ENCODE measurements at regions not wholly inside any gene's neighbourhood (a gene's known extent, or its start where the extent isn't known, plus 50 kb on each side); places are given as distances from the start of the nearest gene placed in this dataset.

DNA sequence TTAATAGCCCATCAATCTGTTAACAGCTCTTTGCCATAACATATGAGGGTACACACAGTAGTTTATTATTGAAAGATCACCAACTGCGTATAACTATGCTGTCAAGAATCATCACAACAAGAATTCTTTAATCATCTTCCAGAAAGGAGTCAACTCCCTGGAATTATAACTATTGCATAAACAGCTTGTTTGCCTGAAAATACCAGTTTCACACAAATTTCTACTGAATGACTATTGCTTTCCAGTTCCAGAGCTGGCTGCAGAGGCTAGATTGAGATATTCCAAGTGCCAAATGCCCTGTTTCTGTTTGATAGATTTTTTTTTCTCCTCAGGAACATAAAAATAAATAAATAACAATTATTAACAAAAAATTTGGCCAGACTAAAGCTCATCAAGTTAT is 444.7 kb downstream of the TLE1 start:
- TF ChIP-seq, protein P1, sequence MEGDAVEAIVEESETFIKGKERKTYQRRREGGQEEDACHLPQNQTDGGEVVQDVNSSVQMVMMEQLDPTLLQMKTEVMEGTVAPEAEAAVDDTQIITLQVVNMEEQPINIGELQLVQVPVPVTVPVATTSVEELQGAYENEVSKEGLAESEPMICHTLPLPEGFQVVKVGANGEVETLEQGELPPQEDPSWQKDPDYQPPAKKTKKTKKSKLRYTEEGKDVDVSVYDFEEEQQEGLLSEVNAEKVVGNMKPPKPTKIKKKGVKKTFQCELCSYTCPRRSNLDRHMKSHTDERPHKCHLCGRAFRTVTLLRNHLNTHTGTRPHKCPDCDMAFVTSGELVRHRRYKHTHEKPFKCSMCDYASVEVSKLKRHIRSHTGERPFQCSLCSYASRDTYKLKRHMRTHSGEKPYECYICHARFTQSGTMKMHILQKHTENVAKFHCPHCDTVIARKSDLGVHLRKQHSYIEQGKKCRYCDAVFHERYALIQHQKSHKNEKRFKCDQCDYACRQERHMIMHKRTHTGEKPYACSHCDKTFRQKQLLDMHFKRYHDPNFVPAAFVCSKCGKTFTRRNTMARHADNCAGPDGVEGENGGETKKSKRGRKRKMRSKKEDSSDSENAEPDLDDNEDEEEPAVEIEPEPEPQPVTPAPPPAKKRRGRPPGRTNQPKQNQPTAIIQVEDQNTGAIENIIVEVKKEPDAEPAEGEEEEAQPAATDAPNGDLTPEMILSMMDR (IDR thresholded peaks at IDR 0.05; ENCODE audit: borderline replicate concordance, control extremely low read depth, extremely low read depth, insufficient read depth, missing control alignments), result no peak
- no peak for DNase-seq (ENCODE audit: low spot score)
- in situ Hi-C loops (cut with MboI; ENCODE audit: low sequenced_read_pairs, unreplicated experiment), result no loop called here

DNA sequence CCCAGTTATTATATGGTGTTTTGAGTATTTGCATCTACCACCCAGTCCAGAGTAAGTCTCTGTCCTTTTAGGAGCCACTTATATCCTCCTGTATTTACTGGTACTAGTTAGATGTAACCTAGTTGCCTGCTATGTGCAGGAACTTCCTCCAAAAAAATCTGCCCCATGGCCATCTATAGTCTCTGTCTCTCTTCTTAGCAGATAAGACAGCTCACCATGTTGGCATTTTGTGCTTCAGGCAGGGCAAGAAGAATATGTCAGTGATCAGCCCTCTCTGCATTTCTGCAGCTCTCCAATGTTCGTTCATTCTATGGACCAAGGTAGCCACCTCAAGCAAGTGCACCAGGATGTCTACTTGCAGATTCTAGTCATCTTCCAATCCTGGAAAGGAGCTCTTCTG is 446.5 kb downstream of the TLE1 start:
- TF ChIP-seq, protein P1 (IDR thresholded peaks at IDR 0.05; ENCODE audit: borderline replicate concordance, control extremely low read depth, extremely low read depth, insufficient read depth, missing control alignments), result no peak
- in situ Hi-C loops (cut with MboI; ENCODE audit: low sequenced_read_pairs, unreplicated experiment), result no loop called here
- DNase-seq (ENCODE audit: low spot score), result no peak

DNA sequence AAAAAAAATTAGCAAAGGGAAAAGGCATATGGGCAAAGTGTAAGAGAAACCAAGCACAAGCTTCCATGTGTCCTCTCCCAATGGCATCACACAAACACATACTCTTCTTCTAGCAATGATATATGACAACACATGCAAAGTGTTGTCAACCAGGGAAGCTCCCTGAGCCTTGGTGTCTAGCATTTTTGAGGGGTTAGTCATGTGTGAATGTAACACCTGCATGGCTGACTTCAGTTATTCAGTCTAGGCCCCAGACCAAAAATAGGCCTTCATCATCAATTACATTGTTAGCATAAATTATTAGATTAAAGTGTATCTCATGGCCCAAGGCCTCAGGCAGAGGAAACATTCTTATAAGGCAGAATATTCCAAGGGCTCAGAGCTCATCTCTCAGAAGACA is 450.0 kb downstream of the TLE1 start:
- in situ Hi-C loops (cut with MboI; ENCODE audit: low sequenced_read_pairs, unreplicated experiment), result no loop called here
- no peak for DNase-seq (ENCODE audit: low spot score)
- TF ChIP-seq, protein P1 (IDR thresholded peaks at IDR 0.05; ENCODE audit: borderline replicate concordance, control extremely low read depth, extremely low read depth, insufficient read depth, missing control alignments), result no peak

DNA sequence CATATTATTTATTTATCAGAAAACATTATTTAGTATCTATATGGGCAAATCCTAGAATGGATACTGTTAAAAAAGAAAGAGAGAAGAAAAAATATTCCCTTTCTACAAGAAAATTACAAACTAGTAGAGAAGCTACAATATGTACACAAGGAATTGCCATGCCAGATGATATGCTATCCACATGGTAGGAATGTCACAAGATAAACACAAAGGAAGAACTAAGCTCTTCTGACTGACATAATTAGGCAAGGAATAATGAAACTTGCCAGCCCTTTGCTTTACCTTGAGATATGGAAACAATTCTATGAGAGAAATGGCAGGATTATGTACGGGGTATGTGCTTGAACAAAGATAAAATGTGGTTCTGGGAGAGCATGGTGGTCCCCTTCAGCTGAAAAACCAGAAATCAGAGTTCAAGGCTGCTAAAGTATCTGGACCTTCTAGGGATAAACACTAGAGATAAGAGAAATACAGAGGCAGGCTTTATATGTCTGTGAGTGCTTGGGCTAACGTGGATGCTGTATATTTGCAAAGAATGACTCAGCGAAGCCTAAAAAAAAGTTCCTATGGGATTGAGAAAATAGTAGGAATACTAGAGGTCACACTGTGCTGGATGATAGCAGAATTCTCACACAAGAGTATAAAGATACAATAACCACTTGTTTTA is 451.6 kb downstream of the TLE1 start:
- no peak for DNase-seq (ENCODE audit: low spot score)
- TF ChIP-seq, protein P1 (IDR thresholded peaks at IDR 0.05; ENCODE audit: borderline replicate concordance, control extremely low read depth, extremely low read depth, insufficient read depth, missing control alignments), result no peak
- in situ Hi-C loops (cut with MboI; ENCODE audit: low sequenced_read_pairs, unreplicated experiment), result no loop called here

DNA sequence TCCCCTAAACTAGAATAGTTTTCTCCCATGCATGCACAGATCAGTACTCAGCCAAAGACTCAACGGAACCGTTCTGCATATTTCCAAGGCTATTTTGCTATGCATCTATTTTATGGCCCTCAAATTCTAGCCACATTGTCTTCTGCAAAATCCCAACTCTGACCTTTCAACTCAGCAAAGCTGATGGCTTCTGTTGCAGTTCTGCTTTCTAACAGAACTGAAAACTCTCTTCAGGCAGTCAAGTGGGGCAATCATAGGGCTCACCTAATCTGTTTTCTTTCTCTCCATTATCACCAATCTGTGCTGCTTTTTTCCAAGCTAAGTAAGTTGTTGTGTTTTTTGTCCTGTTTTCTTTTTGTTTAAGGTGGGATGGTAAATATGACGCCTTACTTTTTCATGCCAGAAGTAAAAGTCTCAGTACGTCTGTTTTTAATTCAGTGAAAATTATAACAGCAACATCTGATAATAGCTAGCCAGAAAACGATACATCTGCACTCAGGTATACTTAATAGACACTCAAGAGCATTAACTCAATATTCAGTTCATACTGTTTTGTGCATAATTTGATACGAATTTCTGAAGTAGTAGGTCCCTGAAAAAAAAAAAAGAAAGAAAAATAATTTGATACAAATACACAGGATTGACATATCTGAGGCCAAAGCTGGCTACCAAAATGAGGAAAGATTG is 454.3 kb downstream of the TLE1 start:
- DNase-seq (ENCODE audit: low spot score), result no peak
- in situ Hi-C loops (cut with MboI; ENCODE audit: low sequenced_read_pairs, unreplicated experiment), result no loop called here
- TF ChIP-seq, protein P1 (IDR thresholded peaks at IDR 0.05; ENCODE audit: borderline replicate concordance, control extremely low read depth, extremely low read depth, insufficient read depth, missing control alignments), result no peak

DNA sequence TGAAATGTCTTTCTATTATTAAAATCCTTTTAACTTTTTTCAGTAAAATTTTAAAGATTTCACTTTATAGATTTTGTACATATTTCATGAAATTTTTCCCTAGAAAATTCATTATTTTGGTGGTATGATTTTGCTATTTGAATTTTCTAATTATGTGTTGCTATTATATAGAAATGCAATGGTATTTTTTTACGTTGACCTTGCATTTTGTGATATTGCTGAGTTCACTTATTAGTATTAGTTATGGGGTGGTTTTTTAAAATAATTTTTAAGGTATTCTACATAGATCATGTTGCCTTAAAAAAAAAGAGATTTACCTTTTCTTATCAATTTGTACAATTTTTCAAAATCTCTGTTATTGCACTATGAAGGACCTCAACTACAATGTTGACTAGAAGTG is 458.3 kb downstream of the TLE1 start:
- TF ChIP-seq, protein P1 (IDR thresholded peaks at IDR 0.05; ENCODE audit: borderline replicate concordance, control extremely low read depth, extremely low read depth, insufficient read depth, missing control alignments), result no peak
- DNase-seq (ENCODE audit: low spot score), result no peak
- in situ Hi-C loops (cut with MboI; ENCODE audit: low sequenced_read_pairs, unreplicated experiment), result no loop called here

All from GM13976 (cell line).